ENCODE measurements at regions not wholly inside any gene's neighbourhood (a gene's known extent, or its start where the extent isn't known, plus 50 kb on each side); places are given as distances from the start of the nearest gene placed in this dataset.

GRCh38 chr5:2125171-2125900, 242.6 kb upstream of the IRX4 start:
- no peak for DNase-seq (ENCODE audit: low read depth)

GRCh38 chr5:2124434-2125170, 241.9 kb upstream of the IRX4 start:
- no peak for DNase-seq (ENCODE audit: low read depth)

- DNase-seq (ENCODE audit: low read depth): no peak
Measured at GRCh38 chr5:2123874-2124273, 241.1 kb upstream of the IRX4 start.

GRCh38 chr5:2120361-2120760, 237.6 kb upstream of the IRX4 start:
- DNase-seq (ENCODE audit: low read depth): no peak

GRCh38 chr5:2119573-2119972, 236.8 kb upstream of the IRX4 start:
- DNase-seq (ENCODE audit: low read depth): no peak

- no peak for DNase-seq (ENCODE audit: low read depth)
Measured at GRCh38 chr5:2113348-2114131, 230.8 kb upstream of the IRX4 start.

- DNase-seq (ENCODE audit: low read depth): no peak
Measured at GRCh38 chr5:2112173-2113025, 229.7 kb upstream of the IRX4 start.

- no peak for DNase-seq (ENCODE audit: low read depth)
Measured at GRCh38 chr5:2111569-2112105, 228.9 kb upstream of the IRX4 start.

- no peak for DNase-seq (ENCODE audit: low read depth)
Measured at GRCh38 chr5:2110934-2111462, 228.3 kb upstream of the IRX4 start.

GRCh38 chr5:2110137-2110933, 227.6 kb upstream of the IRX4 start:
- DNase-seq (ENCODE audit: low read depth): no peak

GRCh38 chr5:2109566-2109965, 226.8 kb upstream of the IRX4 start:
- DNase-seq (ENCODE audit: low read depth): no peak

- DNase-seq (ENCODE audit: low read depth): no peak
Measured at GRCh38 chr5:2106721-2107120, 224.0 kb upstream of the IRX4 start.

GRCh38 chr5:2105141-2105540, 222.4 kb upstream of the IRX4 start:
- no peak for DNase-seq (ENCODE audit: low read depth)

- no peak for DNase-seq (ENCODE audit: low read depth)
Measured at GRCh38 chr5:2103940-2104339, 221.2 kb upstream of the IRX4 start.

GRCh38 chr5:2102819-2103776, 220.4 kb upstream of the IRX4 start:
- DNase-seq (ENCODE audit: low read depth): no peak

GRCh38 chr5:2101685-2102084, 219.0 kb upstream of the IRX4 start:
- no peak for DNase-seq (ENCODE audit: low read depth)

GRCh38 chr5:2096887-2097505, 214.3 kb upstream of the IRX4 start:
- DNase-seq (ENCODE audit: low read depth): no peak

- DNase-seq (ENCODE audit: low read depth): no peak
Measured at GRCh38 chr5:2095011-2095410, 212.3 kb upstream of the IRX4 start.

GRCh38 chr5:2094616-2094995, 211.9 kb upstream of the IRX4 start:
- no peak for DNase-seq (ENCODE audit: low read depth)
